BE2C (cell line): ENCODE measurements at regions not wholly inside any gene's neighbourhood (a gene's known extent, or its start where the extent isn't known, plus 50 kb on each side); places are given as distances from the start of the nearest gene placed in this dataset.

ENCODE experiments used
- DNase-seq: peaks from one replicate; pipeline ENCODE4 v3.0.0-alpha.2; 2020
- H3K27me3 ChIP-seq: fragments of 250-450 bp; sonication (Bioruptor Pico); 2 replicates; pipeline ENCODE4 v1.5.1; 2020; ENCODE audit warnings: mild to moderate bottlenecking
- H3K36me3 ChIP-seq: fragments of 250-450 bp; sonication (Bioruptor Pico); 2 replicates; pipeline ENCODE4 v1.5.1; 2020; ENCODE audit warnings: mild to moderate bottlenecking
- H3K4me1 ChIP-seq: fragments of 250-450 bp; sonication (Bioruptor Pico); 2 replicates; pipeline ENCODE4 v1.5.1; 2020
- H3K4me3 ChIP-seq: 2 replicates; pipeline ENCODE4 v1.5.1; 2011; ENCODE audit warnings: low read depth, low read length
- H3K9me3 ChIP-seq: fragments of 250-450 bp; sonication (Bioruptor Pico); 2 replicates; pipeline ENCODE4 v1.5.1; 2020
- TF ChIP-seq, protein P1 (sequence below): IDR thresholded peaks from 2 replicates; pipeline ENCODE4 v1.5.1; 2012; ENCODE audit warnings: mild to moderate bottlenecking, low read depth, low read length

DNA sequence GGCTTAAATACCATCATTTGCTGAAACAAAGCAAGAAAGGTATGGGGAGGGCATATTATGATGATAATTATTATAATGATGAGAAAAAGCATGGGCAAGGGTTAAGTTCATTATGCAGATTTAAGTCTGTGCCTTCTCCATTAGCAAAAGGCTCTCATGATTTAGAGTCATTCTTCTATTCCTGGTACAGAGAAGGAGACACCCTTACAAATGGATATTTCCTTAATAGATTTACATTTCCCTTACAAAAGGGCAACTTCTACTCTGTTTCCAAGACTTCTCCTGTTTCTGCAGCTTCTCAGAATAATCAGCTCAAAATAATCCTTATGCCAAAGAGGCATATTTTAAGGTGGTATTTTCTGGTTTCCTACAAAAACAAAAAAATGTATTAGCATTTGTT is 121.1 kb upstream of the CAMK1G start:
- Histone ChIP-seq H3K9me3 (no peaks in the 10 kb centered on the region), H3K4me3 (no peak overlapping the region), H3K36me3 (no peaks in the 10 kb centered on the region), H3K4me1 (peaks cover 6% of the 10 kb centered on the region), H3K27me3 (no peaks in the 10 kb centered on the region)
- TF ChIP-seq, protein P1, sequence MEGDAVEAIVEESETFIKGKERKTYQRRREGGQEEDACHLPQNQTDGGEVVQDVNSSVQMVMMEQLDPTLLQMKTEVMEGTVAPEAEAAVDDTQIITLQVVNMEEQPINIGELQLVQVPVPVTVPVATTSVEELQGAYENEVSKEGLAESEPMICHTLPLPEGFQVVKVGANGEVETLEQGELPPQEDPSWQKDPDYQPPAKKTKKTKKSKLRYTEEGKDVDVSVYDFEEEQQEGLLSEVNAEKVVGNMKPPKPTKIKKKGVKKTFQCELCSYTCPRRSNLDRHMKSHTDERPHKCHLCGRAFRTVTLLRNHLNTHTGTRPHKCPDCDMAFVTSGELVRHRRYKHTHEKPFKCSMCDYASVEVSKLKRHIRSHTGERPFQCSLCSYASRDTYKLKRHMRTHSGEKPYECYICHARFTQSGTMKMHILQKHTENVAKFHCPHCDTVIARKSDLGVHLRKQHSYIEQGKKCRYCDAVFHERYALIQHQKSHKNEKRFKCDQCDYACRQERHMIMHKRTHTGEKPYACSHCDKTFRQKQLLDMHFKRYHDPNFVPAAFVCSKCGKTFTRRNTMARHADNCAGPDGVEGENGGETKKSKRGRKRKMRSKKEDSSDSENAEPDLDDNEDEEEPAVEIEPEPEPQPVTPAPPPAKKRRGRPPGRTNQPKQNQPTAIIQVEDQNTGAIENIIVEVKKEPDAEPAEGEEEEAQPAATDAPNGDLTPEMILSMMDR = no peak
- DNase-seq = no peak

DNA sequence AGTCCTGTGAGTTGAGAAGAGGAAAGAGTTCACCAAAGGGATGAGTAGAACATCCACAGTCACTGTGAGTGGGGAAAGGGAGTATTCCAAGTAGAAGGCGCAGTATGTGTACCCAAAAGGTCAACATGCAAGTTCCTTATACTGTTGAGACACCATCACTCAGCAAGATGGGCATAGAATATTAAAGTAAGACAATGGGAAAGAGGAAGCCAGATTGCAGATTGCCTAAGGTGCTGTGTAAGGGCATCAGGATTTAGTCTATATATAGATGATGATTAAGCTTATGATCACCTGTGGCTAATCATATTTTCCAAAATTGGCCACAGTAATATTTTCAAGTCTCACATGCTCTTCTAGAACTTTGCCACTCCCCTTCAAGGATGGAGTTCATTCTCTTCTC is 120.1 kb upstream of the CAMK1G start:
- no peak for DNase-seq
- no peaks in the 10 kb centered on the region for H3K36me3 ChIP-seq
- no peaks in the 10 kb centered on the region for H3K27me3 ChIP-seq
- H3K4me3 ChIP-seq = no peak overlapping the region
- TF ChIP-seq, protein P1 = no peak
- no peaks in the 10 kb centered on the region for H3K9me3 ChIP-seq
- no peaks in the 10 kb centered on the region for H3K4me1 ChIP-seq

DNA sequence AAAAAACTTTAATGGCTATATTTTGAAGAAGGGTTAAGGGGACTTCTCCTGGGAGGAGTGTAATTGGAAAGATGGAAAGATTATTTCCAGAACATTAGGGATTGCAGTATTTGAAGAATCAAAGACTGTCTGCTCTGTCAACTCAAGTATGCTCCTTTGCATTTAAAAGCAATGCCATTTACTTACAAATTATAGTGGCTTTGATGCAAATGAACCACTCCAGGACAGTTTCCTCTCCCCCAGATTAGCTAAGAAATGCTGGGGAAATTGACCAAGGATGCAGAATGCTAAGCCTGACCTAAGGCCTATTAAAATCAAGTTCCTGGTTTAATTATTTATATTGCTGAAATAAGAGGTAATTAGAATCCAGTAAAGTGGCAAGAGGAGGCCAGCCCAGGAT is 110.5 kb upstream of the CAMK1G start:
- Histone ChIP-seq H3K9me3 (0 out of 2 replicates have a peak, but pooled peaks cover 2% of the 10 kb centered on the region), H3K36me3 (no peaks in the 10 kb centered on the region), H3K4me1 (no peaks in the 10 kb centered on the region), H3K27me3 (no peaks in the 10 kb centered on the region), H3K4me3 (no peak overlapping the region)
- TF ChIP-seq, protein P1 = no peak
- no peak for DNase-seq

DNA sequence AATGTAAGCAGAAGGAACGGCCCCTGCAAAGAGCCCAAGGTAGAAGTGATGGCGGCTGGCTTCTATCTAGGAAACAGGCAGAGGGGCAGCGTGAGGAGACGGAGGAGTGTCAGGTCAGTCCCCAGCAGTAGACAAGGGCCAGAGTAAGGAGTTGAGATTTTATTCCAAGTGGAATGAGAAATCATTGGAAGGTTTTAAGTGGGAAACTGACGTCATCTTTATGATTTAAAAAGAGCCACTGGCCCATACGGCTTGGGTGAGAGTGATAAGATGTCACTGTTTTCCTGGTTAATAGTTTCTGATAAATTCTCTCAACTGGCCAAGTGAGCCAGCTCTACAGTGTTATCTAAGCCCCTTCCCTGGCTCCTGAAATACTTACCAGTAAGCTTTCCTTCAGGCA is 103.2 kb upstream of the CAMK1G start:
- Histone ChIP-seq H3K4me1 (no peaks in the 10 kb centered on the region; the same call in 1 of the 2 replicates), H3K4me3 (no peak overlapping the region), H3K27me3 (no peaks in the 10 kb centered on the region), H3K36me3 (no peaks in the 10 kb centered on the region), H3K9me3 (no peaks in the 10 kb centered on the region)
- DNase-seq = no peak
- TF ChIP-seq, protein P1 = no peak

DNA sequence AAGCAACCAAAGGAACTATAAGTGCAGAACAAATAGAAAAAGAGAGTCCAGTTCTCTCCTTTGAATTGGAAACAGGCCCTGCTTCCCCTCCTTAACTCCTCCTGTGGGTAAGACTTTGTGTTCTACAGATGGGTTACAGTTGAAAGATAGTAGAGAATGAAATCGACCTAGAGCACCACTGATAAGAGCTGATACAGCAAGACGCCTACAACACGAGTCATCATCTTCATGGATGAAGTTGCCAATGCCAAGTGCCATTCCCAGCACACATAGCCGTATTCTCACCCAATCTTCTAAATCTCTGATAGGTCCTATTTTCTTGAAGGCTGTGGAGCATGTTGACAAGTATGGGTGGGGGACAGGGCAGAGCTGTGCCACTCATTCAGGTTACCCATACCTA is 99.8 kb upstream of the CAMK1G start:
- DNase-seq = no peak
- H3K27me3 ChIP-seq = no peaks in the 10 kb centered on the region
- no peaks in the 10 kb centered on the region for H3K9me3 ChIP-seq
- H3K36me3 ChIP-seq = no peaks in the 10 kb centered on the region
- H3K4me1 ChIP-seq = peaks cover 9% of the 10 kb centered on the region
- H3K4me3 ChIP-seq = no peak overlapping the region
- TF ChIP-seq, protein P1 = no peak

DNA sequence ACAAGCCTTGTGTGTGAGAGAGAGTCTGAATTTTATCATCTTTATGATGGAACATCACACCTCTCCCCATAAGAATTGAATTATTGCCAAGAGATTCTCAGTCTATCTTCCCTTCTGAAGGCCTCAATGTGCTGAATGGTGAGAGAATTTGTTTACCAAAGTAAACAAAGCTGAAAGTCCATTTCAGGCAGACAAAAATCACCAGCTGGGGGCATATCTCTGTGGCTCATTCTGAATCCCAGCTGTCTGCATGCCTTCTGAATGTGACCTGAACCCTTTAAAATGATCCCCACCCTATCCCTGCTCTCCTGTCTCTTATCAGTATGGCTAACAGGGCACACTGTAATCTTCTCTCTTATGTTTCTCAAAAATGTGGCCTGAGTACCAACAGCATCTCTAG is 99.1 kb upstream of the CAMK1G start:
- Histone ChIP-seq H3K36me3 (no peaks in the 10 kb centered on the region), H3K4me1 (peaks cover 9% of the 10 kb centered on the region), H3K27me3 (no peaks in the 10 kb centered on the region), H3K9me3 (no peaks in the 10 kb centered on the region), H3K4me3 (no peak overlapping the region)
- TF ChIP-seq, protein P1 = no peak
- no peak for DNase-seq
